DND-41 (cell line): ENCODE measurements at regions not wholly inside any gene's neighbourhood (a gene's known extent, or its start where the extent isn't known, plus 50 kb on each side); places are given as distances from the start of the nearest gene placed in this dataset.

Experiments
- ATAC-seq: fragments of 200-7000 bp; cut with Tn5 transposase; 3 replicates; pipeline ENCODE4 v1.9.1; 2021; ENCODE audit warnings: low read depth; ENCODE audit not compliant: insufficient read depth
- DNase-seq: peaks from one replicate; pipeline ENCODE4 v3.0.0-alpha.2; 2020
- H2AFZ ChIP-seq: 2 replicates; pipeline ENCODE4 v1.6.0; 2012; ENCODE audit warnings: low read depth, low read length
- H3K27ac ChIP-seq: 2 replicates; pipeline ENCODE4 v1.5.1; 2012; ENCODE audit warnings: low read length, inconsistent platforms
- H3K27me3 ChIP-seq: fragments of 200-600 bp; sonication (generic); 2 replicates; pipeline ENCODE4 v1.6.0; 2012; ENCODE audit warnings: low read length, mild to moderate bottlenecking, inconsistent platforms; ENCODE audit not compliant: insufficient read depth, poor library complexity
- H3K36me3 ChIP-seq: 2 replicates; pipeline ENCODE4 v1.5.1; 2012; ENCODE audit warnings: low read length, inconsistent platforms; ENCODE audit not compliant: insufficient read depth
- H3K4me1 ChIP-seq: 2 replicates; pipeline ENCODE4 v1.5.1; 2012; ENCODE audit warnings: mild to moderate bottlenecking, low read length; ENCODE audit not compliant: insufficient read depth
- H3K4me2 ChIP-seq: 2 replicates; pipeline ENCODE4 v1.6.0; 2012; ENCODE audit warnings: mild to moderate bottlenecking, moderate library complexity, low read length, inconsistent platforms; ENCODE audit not compliant: insufficient read depth
- H3K4me3 ChIP-seq, 2 experiments: fragments of 200-600 bp in 1 of 2; shearing (Covaris generic) in 1 of 2; 2 replicates each; pipeline ENCODE4 v1.5.1; 2012 to 2016; ENCODE audit warnings: inconsistent platforms in 2 of 2, low read length in 2 of 2, mild to moderate bottlenecking in 2 of 2, low read depth in 1 of 2, moderate library complexity in 1 of 2
- H3K79me2 ChIP-seq: 2 replicates; pipeline ENCODE4 v1.6.0; 2012; ENCODE audit warnings: low read length, inconsistent platforms; ENCODE audit not compliant: insufficient read depth
- H3K9ac ChIP-seq: 2 replicates; pipeline ENCODE4 v1.6.0; 2012; ENCODE audit warnings: low read depth, mild to moderate bottlenecking, inconsistent platforms, low read length, moderate library complexity
- H3K9me3 ChIP-seq: 2 replicates; pipeline ENCODE4 v1.5.1; 2012; ENCODE audit warnings: low read length, moderate library complexity, mild to moderate bottlenecking, inconsistent platforms; ENCODE audit not compliant: insufficient read depth, severe bottlenecking
- H4K20me1 ChIP-seq: 2 replicates; pipeline ENCODE4 v1.6.0; 2012; ENCODE audit warnings: low read length; ENCODE audit not compliant: insufficient read depth
- EZH2 ChIP-seq: IDR thresholded peaks from 3 replicates; pipeline ENCODE4 v1.6.1; 2012; ENCODE audit warnings: borderline replicate concordance, low read depth, mild to moderate bottlenecking, moderate library complexity, low read length, inconsistent platforms; ENCODE audit not compliant: severe bottlenecking
- TF ChIP-seq, protein P1 (sequence below): IDR thresholded peaks from 2 replicates; pipeline ENCODE4 v1.5.1; 2012; ENCODE audit warnings: borderline replicate concordance, low read length, moderate library complexity, mild to moderate bottlenecking; ENCODE audit not compliant: poor library complexity, severe bottlenecking; ENCODE audit errors: extremely low read depth

DNA sequence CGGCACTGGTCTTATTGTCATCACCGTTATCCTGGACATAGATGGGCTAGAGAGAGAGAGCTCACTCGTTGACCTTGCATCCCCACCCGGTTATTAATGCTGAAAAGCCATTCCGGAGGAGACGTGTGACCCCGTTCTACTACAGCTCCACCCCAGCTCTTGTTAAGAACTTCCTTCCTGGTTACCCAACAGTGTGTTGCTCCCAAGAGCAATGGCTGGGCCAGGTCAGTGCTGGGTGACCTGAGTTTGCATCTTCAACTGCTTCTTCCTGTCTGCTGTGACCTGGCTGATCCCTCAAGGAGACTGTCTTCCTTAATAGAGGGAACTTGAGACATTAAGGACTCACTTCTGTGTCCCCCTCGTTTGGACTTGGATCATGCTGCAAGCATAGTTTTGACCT is 96.1 kb upstream of the SDK2 start:
- no peak for TF ChIP-seq EZH2
- TF ChIP-seq, protein P1, sequence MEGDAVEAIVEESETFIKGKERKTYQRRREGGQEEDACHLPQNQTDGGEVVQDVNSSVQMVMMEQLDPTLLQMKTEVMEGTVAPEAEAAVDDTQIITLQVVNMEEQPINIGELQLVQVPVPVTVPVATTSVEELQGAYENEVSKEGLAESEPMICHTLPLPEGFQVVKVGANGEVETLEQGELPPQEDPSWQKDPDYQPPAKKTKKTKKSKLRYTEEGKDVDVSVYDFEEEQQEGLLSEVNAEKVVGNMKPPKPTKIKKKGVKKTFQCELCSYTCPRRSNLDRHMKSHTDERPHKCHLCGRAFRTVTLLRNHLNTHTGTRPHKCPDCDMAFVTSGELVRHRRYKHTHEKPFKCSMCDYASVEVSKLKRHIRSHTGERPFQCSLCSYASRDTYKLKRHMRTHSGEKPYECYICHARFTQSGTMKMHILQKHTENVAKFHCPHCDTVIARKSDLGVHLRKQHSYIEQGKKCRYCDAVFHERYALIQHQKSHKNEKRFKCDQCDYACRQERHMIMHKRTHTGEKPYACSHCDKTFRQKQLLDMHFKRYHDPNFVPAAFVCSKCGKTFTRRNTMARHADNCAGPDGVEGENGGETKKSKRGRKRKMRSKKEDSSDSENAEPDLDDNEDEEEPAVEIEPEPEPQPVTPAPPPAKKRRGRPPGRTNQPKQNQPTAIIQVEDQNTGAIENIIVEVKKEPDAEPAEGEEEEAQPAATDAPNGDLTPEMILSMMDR, result no peak
- H4K20me1 ChIP-seq, result no peaks in the 10 kb centered on the region; the same call in 1 of the 2 replicates
- H3K79me2 ChIP-seq, result no peaks in the 10 kb centered on the region
- no peak overlapping the region for H3K27ac ChIP-seq
- H3K27me3 ChIP-seq, result peaks cover 4% of the 10 kb centered on the region
- H3K4me2 ChIP-seq, result no peak overlapping the region
- no peaks in the 10 kb centered on the region for H3K9me3 ChIP-seq
- H3K9ac ChIP-seq, result no peak overlapping the region
- ATAC-seq, result no peak
- no peaks in the 10 kb centered on the region for H3K4me1 ChIP-seq
- H2AFZ ChIP-seq, result no peak overlapping the region
- no peaks in the 10 kb centered on the region for H3K36me3 ChIP-seq
- DNase-seq, result no peak
- H3K4me3 ChIP-seq, result no peak overlapping the region

GRCh38 chr17:73742948-73743381 is 98.7 kb upstream of the SDK2 start:
- H3K9ac ChIP-seq, result no peak overlapping the region
- TF ChIP-seq, protein P1, result no peak
- TF ChIP-seq EZH2, result no peak
- no peak overlapping the region for H3K4me2 ChIP-seq

GRCh38 chr17:73743518-73744201 is 99.4 kb upstream of the SDK2 start:
- no peak overlapping the region for H2AFZ ChIP-seq
- H3K27me3 ChIP-seq, result peaks cover 1% of the 10 kb centered on the region
- no peak overlapping the region for H3K4me3 ChIP-seq
- no peak overlapping the region for H3K27ac ChIP-seq
- ATAC-seq (no peak), DNase-seq (no peak)
- H3K4me2 ChIP-seq, result no peak overlapping the region
- no peaks in the 10 kb centered on the region for H3K36me3 ChIP-seq
- H3K9me3 ChIP-seq, result no peaks in the 10 kb centered on the region
- no peak for TF ChIP-seq EZH2
- TF ChIP-seq, protein P1, result no peak
- no peaks in the 10 kb centered on the region for H4K20me1 ChIP-seq
- H3K9ac ChIP-seq, result no peak overlapping the region
- H3K4me1 ChIP-seq, result no peaks in the 10 kb centered on the region
- H3K79me2 ChIP-seq, result no peaks in the 10 kb centered on the region

More at GRCh38 chr17:73742948-73743381, 98.7 kb upstream of the SDK2 start:
- H3K79me2 ChIP-seq, result no peaks in the 10 kb centered on the region
- H3K9me3 ChIP-seq, result no peaks in the 10 kb centered on the region
- H3K36me3 ChIP-seq, result no peaks in the 10 kb centered on the region
- H3K4me3 ChIP-seq, result no peak overlapping the region
- no peak for ATAC-seq
- no peak for DNase-seq
- H4K20me1 ChIP-seq, result no peaks in the 10 kb centered on the region
- H3K27ac ChIP-seq, result no peak overlapping the region
- no peak overlapping the region for H2AFZ ChIP-seq
- no peaks in the 10 kb centered on the region for H3K4me1 ChIP-seq
- H3K27me3 ChIP-seq, result peaks cover 4% of the 10 kb centered on the region
